IPS DF 4.7 (cell line): ENCODE measurements at regions not wholly inside any gene's neighbourhood (a gene's known extent, or its start where the extent isn't known, plus 50 kb on each side); places are given as distances from the start of the nearest gene placed in this dataset.
"Not testable (repeated sequence)": the region's sequence is repeated elsewhere in the genome, so short reads cannot be mapped to it uniquely, and the experiment has no call there.

Experiments
- DNase-seq: peaks from one replicate; pipeline ENCODE4 v3.0.0-alpha.2; 2013; ENCODE audit warnings: low spot score; ENCODE audit errors: extremely low read depth

DNA sequence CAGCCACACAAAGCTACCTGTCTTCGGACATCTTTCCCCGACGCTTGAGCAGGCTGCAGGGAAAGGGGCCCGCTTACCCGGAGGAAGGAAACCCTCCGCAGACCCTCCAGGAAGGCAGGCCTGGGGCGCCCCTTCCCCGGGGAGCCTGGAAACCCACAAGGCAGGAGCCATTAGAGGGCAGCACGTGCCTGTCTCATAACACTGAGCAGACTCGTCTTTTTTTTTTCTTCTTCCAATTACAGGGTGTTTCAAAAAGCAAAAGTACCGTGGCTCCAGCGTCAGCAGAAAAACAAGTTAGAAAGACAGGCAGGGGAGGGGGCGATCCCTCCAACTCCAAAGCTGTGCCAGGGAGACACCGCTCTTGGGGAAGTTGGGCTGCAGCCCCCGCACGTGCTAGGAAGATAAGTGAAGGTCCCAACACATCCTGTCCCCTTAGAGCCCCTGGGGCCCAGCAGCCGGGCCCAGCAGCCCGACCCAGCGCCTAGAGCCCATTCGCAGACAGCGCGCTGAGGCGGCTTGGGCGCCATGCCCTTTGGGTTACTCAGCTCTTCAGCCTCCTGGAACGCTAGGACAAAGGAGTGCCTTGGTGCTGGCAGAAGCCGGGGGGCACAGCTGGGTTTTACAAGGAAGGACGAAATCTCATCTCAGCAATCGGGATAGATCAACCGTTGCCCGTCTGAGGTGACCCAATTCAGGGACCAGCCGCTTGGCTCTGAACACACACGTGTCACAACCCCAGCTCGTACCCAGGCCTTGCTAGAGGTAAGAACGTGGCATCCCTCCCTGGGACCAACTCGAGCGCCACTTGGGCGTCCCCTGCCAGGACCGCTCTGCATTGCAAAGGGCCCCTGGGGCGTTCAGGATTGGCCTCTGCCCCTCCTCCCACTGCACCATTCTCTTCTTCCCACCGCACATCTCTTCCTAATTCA, 136.3 kb downstream of the LY86 start:
- DNase-seq, result no peak

DNA sequence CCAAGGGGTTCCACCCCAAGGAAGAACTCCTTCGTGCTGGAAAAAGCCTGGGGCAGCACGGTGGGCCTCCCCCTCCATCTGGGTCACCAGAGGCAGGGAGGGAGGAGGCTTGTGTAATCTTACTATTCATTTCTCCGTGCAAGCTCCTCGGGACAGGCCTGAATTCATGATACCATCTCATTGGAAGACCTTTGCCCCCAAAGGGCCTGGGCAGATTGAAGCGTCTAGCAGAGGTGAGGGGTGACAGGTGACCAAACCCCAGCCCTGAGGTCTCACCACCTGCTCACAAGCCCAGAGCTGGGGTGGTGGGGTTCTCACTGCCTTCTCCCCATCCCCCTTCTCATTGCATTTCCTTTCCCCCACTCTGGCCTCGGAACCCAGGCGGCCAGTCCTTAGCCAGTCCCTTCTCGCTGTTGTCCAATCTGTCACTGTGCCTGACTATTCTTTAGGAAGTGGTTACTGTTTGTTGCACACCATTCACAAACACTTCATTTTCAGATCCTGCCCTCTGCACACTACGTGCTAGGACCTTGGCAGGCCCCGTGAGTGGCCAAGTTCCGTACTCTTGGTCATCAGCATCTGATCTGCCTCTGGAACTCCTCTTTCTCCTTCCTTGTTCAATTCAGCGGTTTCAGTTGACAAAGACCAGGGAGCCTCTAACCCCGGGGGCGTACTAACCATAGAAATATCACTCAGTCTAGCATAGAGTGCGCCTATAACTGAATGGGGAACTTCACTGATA, 137.1 kb downstream of the LY86 start:
- DNase-seq, result no peak

DNA sequence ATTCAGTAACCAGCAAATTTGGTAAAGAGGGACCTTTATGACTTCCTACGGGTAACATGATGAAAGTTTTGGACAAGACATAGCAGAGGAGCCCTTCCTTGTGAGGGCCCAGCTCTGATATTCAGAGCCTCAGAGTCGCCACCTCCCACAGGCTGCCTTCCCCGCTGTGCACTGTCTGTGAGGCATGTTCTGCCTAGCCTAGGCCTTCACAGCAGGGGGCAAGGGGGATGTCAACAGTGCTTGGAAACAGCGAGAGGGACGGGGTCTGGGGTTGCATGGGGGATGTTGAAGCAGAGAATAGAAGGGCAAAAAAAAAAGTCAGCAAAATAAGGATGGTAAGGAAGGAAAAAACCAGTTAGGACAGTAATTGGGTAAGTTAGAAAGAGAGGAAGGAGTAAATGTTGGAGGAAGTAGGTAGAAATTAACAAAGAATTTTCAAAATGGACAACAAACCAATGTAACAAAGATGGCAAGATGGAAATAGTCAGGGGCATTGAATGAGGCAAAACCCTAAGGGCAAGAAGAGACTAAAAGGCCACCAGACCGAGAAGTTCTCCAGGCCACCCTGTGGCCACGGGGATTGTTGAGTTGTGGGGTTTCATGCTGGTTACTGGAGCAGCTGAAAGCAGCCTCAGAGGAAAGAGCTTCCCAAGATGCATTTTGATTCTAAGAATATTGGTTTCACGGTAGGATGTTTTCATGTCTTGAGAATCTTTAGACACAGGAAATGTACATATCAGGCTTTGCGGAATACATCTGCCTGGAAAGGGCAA, 139.8 kb downstream of the LY86 start:
- no peak for DNase-seq

DNA sequence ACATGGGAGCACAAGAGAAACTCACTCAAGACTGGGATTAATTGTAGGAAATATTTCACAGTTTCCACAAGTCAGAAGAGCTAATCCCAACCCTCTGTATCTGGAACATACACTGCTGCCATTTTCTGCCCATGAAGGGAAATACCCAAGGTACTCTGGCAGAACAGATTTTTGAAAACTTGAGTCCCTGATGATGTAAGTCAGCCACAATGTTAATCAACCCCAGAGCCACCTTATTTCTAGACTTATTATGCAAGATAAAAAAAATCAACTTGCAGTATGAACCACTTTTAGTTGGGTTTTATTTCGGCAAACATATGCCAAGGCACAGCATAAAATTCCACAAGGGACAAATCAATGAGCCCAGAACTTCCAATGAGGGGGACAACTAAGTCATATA, 141.5 kb downstream of the LY86 start:
- DNase-seq, result no peak

DNA sequence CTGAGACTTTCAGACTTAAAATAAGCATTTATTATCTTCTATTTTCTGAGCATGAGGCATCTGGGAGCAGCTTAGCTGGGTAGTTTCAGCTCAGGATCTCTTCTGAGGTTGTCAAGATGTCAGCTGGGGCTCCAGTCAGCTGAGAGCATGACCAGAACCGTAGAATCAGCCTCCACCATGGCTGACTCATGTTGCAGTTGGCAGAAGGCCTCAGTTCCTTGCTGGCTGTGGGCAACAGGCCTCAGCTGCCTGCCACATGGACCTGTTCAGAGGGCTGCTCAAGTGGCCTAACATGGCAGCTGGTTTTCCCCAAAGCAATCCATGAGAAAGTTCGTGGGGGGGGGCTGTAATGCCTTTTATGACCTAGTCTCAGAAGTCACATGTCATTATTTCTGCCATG, 142.3 kb downstream of the LY86 start:
- DNase-seq, result no peak

DNA sequence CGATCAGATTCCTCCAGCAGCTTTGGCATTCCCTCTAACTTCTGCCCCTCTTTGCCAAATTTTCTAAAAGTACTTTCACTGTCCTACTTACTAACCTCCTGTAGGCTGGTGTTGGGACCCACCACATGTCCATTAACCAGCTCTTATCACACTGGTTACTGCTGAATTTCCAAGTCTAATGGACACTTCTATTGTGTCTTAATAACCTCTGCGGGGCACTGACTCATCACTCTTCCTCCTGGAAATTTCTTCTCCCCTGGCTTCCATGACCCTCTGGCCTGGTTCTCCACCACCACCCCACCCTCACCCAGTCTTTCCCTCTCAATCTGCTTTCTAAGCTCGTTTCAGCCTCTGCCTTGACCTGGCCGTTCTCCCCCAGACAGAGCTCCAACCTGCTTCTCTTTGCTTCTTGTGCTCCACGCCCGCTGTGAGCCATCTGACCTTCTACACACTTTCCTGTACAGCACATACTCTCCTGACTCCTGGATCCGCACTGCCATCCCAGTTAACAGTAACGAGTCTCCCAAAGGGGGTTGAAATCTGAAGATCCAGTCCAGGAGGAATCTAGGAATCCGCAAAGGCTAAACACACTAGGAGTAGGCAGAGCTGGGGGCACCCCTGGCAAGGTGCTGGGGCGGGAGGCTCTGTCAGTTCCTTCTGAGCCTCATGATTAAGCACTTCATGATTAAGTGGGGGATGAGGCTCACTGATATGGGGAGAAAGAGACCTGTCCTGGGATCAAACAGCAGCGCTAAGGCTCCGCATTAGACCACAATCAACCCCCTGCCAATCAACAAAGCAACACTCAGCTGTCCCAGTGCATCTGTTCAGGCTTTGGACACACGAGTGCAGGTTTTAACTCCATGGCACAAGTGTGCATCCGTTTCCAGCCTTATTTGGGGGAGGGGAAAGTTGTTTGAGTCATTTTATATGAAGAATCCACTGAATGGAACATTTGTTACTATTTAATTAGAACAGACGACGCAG, 146.3 kb downstream of the LY86 start:
- DNase-seq, result no peak

DNA sequence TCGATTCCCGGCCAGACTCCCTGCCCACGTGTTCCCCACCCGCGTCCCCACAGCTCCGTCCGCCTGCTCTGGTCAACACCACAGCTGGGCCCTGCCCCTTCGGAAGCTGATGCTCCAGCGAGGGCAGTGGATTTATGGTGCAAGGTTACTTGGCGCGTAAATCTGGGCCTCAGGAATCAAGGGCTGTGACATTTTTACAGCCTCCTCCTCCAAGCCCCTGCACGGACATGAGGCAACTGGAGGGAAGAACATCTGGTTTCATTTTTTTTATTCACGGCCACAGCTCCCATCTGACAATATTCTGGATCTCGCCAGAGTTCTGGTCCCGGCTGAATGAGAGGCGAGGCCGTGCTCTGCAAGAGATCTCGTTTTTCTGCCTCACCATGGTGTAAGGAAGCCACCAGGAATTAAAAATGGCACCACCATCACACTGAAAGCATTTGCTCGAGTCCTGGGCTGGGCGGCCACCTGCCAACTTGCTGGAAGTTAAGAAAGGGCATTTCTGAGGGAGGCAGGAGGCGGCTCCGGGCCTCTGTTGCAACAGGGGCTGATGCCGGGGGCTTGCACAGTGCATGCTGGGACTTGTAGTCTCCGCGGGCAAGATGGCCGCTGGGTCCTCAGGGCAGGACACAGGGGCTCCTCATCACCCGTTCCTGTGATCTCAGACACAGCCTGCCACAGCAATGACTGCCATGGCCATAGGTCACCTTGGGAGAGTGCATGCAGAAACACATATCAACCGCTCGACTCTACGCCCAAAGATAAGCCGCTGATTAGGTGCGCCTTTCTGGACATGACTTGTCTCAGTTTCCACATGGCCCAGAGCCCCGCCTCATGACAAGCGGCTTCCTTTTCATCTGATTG, 148.5 kb downstream of the LY86 start:
- no peak for DNase-seq

DNA sequence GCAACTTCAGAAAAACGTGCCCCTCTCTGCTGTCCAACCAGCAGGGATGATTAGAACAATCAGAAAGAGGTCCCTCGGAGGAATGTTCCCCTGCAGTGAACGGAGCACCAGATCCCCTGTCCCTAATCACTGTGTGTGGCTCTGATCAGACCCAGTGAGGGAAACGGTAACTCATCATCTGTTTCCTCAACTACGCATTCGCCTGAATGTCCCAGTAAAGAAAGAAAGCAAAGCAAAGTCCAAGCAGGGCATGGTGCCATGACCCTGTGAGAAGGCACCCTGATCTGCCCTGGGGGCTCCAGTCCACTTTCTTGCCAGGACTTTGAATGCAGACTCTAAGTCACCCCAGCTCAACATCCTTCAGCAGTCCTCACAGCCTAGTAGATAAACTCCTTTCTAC, 149.2 kb downstream of the LY86 start:
- no peak for DNase-seq

DNA sequence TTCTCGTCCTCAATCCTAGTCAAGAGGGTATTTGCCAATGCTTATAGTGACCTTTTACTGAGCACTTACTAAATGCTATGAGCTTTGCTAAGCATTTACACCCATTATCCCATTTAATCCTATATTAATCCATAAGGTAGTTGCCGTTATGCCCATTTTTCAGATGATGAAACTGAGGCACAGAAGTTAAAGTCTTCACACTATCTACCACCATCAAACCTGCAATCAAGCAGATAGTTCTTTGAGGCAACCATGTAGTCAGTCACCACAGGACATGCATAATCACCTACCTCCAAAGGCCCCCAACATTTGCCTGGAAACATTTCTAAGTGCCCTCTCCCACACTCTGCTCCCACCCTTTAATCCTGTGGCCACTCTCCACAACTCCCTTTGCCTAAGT, 149.6 kb downstream of the LY86 start:
- no peak for DNase-seq

DNA sequence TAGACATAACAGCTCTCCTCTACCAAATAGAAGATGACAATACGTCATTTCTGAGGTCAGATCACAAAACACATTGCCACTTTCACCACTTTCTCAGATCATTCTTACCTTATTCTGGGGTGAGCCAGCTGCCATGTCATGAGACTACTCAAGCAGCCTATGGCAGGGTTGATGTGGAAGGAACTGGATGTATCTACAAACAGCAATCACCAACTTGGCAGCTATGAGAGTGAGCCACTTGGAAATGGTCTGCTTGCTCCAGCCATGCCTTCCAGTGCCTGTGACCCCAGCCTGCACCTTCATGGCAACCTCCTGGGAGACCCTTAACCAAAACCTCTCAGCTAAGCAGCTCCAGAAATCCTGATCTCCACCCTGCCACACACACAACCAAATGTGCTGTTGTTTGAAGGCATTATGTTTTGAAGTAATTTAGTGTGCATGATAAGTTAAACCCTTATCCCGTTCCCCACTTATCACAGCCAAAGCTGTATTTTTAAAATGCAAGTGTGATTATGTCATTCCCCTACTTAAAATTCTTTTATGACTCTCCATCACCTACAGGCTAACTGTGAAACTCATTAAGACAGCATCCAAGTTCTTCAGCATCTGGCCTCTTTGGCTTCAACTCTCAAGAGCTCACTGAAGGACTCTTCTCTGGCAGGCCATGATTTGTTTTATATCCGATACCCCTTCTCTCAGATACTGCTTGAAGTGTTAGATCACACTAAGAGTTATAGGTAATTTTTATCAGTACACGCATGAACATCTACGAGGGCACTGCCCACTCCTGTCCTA, 150.6 kb downstream of the LY86 start:
- DNase-seq, result no peak

DNA sequence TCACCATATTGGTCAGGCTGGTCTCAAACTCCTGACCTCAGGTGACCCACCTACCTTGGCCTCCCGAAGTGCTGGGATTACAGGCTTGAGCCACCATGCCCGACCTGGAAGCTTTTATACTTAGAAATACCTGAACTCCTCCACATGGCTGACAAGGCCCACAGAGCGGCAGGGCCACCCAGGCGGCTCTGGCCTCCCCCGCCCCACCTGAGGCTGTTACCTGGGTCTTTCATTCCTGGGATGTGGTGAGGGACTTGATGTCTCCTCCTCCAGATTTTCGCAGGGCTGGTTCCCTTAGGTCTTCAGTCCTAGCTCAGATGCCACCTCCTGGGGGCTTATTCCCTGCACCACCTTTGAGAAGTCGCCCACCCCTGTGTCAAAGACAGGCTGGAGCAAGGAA, 152.1 kb downstream of the LY86 start:
- no peak for DNase-seq

DNA sequence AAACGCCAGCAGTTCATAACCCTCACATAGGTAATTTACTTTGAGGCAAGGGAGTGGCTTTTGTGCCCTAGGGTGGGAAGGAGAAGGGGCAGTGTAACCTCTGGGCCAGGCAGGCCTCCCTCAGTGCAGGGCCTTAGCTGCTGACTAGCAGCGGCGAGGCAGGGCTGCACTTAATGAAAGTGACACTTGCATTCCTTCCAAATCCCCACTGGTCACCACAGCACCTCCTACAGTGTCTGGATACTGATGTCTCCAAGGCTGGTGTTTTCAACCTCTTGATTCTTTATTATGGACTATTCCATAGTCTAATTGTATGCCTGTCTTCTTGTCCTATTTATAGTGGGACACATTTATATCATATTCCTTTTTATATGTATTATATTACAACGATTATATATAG, 152.7 kb downstream of the LY86 start:
- no peak for DNase-seq

DNA sequence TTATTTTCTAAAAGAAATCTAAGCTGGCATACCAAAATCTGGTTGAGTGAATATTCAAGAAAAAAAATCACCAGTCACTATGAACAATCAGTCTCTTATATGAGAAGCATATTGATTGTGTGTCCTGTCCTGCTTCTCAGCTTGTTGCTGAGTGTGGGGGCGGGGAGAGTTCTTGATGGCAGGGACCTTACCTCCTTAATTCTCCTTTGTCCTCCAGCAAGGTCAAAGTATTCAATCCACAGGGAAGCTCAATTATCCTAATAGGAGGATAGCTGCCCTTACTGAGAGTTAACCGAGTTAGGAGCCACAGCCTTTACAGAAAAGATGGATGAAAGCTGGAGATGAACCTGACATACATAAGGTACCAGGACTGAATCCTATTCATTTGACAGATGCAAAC, 154.0 kb downstream of the LY86 start:
- no peak for DNase-seq

DNA sequence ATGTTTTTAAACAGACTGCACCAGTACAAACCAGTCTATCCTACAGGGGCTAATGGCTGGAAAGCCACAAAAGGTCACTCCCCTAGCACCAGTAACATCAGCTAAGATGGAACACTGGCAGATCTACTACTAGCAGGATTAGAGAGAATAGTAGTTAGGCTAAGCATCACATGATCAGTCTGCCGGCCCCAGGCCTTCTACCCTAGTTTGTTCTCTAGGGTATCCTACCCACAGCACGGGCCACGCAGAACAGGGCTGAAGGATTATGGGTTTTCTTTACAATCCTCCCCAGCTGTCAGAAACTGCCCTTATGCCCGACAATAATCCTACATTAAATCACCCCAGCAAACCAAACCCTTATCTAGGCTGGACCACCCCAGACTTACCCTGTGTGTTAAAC, 156.0 kb downstream of the LY86 start:
- DNase-seq, result no peak

DNA sequence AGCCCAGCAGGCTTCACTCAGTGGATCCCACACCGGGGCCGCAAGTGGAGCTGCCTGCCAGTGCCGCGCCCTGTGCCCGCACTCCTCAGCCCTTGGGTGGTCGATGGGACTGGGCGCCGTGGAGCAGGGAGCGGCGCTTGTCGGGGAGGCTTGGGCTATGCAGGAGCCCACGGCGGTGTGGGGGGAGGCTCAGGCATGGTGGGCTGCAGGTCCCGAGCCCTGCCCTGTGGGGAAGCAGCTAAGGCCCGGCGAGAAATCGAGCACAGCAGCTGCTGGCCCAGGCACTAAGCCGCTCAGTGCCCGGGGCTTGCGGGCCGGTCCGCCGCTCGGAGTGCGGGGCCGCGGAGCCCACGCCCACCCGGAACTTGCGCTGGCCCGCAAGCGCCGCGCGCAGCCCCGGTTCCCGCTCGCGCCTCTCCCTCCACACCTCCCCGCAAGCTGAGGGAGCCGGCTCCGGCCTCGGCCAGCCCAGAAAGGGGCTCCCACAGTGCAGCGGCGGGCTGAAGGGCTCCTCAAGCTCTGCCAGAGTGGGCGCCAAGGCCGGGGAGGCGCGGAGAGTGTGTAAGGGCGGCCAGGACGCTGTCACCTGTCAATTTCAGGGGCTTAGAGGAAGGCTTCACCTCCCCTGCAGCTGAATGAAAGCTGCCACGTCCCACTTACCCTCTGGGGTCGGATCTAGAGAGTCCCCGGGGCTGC, 157.3 kb downstream of the LY86 start:
- not testable (repeated sequence) for DNase-seq

DNA sequence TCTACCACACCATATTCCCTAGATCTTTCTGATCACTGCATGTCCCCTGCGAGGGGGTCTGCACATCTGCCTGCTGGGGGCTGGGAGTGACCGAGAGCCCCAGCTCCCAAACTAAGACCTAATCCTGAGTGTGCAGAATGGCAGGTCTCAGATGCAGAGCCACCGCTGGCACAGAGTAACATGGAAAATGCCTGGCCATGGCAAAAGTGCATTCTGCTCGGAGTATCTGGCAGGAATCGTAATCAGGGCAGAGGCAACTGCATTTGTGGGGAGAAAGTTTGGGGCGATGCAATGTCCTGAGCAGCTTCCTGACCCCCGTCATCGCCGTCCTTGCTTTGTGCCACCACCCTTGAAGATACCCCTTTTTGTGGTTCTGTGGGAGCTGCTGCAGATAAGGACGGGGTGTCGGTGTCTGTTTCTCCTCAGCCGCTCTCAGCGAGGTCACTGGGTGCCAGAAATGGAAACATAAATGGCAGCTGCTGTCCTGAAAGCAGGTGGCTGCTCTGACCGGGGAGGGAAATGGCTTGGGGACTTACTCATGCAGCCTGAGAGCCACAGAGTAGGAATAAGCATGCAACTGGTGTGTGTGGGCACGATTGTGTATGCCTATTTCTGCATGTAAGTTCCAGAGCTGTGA, 157.9 kb downstream of the LY86 start:
- DNase-seq, result no peak

DNA sequence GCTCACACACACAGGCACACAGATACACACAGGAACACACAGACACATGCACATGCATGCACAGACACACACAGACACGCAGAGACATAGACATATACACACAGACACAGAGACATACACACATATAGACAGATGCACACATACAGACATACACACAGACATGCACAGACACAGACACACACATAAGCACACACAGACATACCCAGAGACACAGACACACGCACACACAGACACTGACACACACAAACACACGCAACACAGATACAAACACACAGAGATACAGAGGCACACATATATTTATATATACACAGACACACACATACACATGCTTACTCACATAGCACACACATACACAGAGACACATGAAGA, 158.4 kb downstream of the LY86 start:
- no peak for DNase-seq

DNA sequence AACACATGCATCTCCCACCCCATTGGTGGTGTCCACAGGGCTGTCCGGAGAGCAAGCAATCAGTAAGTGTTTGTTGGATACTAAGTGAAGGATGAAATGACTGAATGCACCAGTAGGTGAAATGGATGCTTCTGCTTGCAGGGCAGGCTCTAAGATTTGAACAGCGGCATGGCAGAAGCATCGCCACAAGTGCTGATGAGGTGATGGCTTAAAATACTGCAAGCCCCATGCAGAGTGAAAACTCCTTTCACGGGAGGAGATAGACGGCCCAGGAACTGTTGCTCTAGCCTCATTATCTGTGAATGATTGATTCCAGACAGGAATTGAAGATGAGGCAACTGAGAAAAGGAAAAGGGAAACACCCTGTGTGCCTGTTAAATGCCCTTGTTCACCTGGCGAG, 158.9 kb downstream of the LY86 start:
- DNase-seq, result no peak
